HUES48 (cell line): ENCODE measurements at regions not wholly inside any gene's neighbourhood (a gene's known extent, or its start where the extent isn't known, plus 50 kb on each side); places are given as distances from the start of the nearest gene placed in this dataset.
"Not testable (repeated sequence)": the region's sequence is repeated elsewhere in the genome, so short reads cannot be mapped to it uniquely, and the experiment has no call there.

Source experiments
- H3K27ac ChIP-seq: one replicate; pipeline ENCODE4 v1.7.0; 2013; ENCODE audit warnings: low read depth, low read length, inconsistent platforms
- H3K27me3 ChIP-seq: 2 replicates; pipeline ENCODE4 v1.6.1; 2013; ENCODE audit warnings: mild to moderate bottlenecking, low read length; ENCODE audit not compliant: control insufficient read depth, insufficient read depth
- H3K36me3 ChIP-seq: 2 replicates; pipeline ENCODE4 v1.6.1; 2013; ENCODE audit warnings: low read length; ENCODE audit not compliant: control insufficient read depth, insufficient read depth
- H3K4me1 ChIP-seq: 2 replicates; pipeline ENCODE4 v1.6.1; 2013; ENCODE audit warnings: mild to moderate bottlenecking, low read length; ENCODE audit not compliant: control insufficient read depth, insufficient read depth
- H3K4me3 ChIP-seq: 2 replicates; pipeline ENCODE4 v1.5.1; 2013; ENCODE audit warnings: mild to moderate bottlenecking, low read depth, low read length
- H3K9ac ChIP-seq: 2 replicates; pipeline ENCODE4 v1.6.1; 2013; ENCODE audit warnings: mild to moderate bottlenecking, low read depth, low read length, moderate library complexity
- H3K9me3 ChIP-seq: 2 replicates; pipeline ENCODE4 v1.6.1; 2013; ENCODE audit warnings: low read length; ENCODE audit not compliant: control insufficient read depth, insufficient read depth

GRCh38 chrX:19193565-19193964 lies 71.3 kb upstream of the ADGRG2 start:
- no peak overlapping the region for H3K27ac ChIP-seq
- no peaks in the 10 kb centered on the region for H3K36me3 ChIP-seq
- no peaks in the 10 kb centered on the region for H3K27me3 ChIP-seq
- peaks cover 3% of the 10 kb centered on the region; the same call in 1 of the 2 replicates for H3K4me1 ChIP-seq
- no peak overlapping the region for H3K9ac ChIP-seq
- H3K9me3 ChIP-seq = 0 out of 2 replicates have a peak, but pooled peaks cover 1% of the 10 kb centered on the region
- no peak overlapping the region for H3K4me3 ChIP-seq

- H3K36me3 ChIP-seq = no peaks in the 10 kb centered on the region
- 0 out of 2 replicates have a peak, but pooled peaks cover 5% of the 10 kb centered on the region for H3K9me3 ChIP-seq
- no peak overlapping the region for H3K27ac ChIP-seq
- no peak overlapping the region for H3K9ac ChIP-seq
- no peaks in the 10 kb centered on the region for H3K4me1 ChIP-seq
- H3K4me3 ChIP-seq = no peak overlapping the region
- no peaks in the 10 kb centered on the region for H3K27me3 ChIP-seq
Measured at GRCh38 chrX:19194285-19195242, 72.3 kb upstream of the ADGRG2 start.

GRCh38 chrX:19195243-19195610 lies 73.0 kb upstream of the ADGRG2 start:
- Histone ChIP-seq H3K4me3 (no peak overlapping the region), H3K9me3 (0 out of 2 replicates have a peak, but pooled peaks cover 5% of the 10 kb centered on the region), H3K9ac (no peak overlapping the region), H3K27ac (no peak overlapping the region), H3K36me3 (no peaks in the 10 kb centered on the region), H3K27me3 (no peaks in the 10 kb centered on the region), H3K4me1 (no peaks in the 10 kb centered on the region)

- Histone ChIP-seq H3K4me1 (no peaks in the 10 kb centered on the region), H3K9ac (no peak overlapping the region), H3K36me3 (no peaks in the 10 kb centered on the region), H3K9me3 (0 out of 2 replicates have a peak, but pooled peaks cover 5% of the 10 kb centered on the region), H3K4me3 (no peak overlapping the region), H3K27ac (no peak overlapping the region), H3K27me3 (no peaks in the 10 kb centered on the region)
Measured at GRCh38 chrX:19198473-19198872, 76.2 kb upstream of the ADGRG2 start.

GRCh38 chrX:19202171-19202570 lies 79.9 kb upstream of the ADGRG2 start:
- peaks cover 5% of the 10 kb centered on the region; the same call in 1 of the 2 replicates for H3K9me3 ChIP-seq
- no peak overlapping the region for H3K4me3 ChIP-seq
- H3K27ac ChIP-seq = no peak overlapping the region
- H3K27me3 ChIP-seq = no peaks in the 10 kb centered on the region
- H3K36me3 ChIP-seq = no peaks in the 10 kb centered on the region
- H3K4me1 ChIP-seq = no peaks in the 10 kb centered on the region
- no peak overlapping the region for H3K9ac ChIP-seq

- no peak overlapping the region for H3K4me3 ChIP-seq
- H3K27me3 ChIP-seq = no peaks in the 10 kb centered on the region
- no peak overlapping the region for H3K9ac ChIP-seq
- H3K9me3 ChIP-seq = no peaks in the 10 kb centered on the region; the same call in 1 of the 2 replicates
- H3K27ac ChIP-seq = no peak overlapping the region
- H3K36me3 ChIP-seq = no peaks in the 10 kb centered on the region
- no peaks in the 10 kb centered on the region for H3K4me1 ChIP-seq
Measured at GRCh38 chrX:19204636-19205035, 82.4 kb upstream of the ADGRG2 start.

- no peaks in the 10 kb centered on the region for H3K27me3 ChIP-seq
- no peak overlapping the region for H3K4me3 ChIP-seq
- no peak overlapping the region for H3K9ac ChIP-seq
- no peaks in the 10 kb centered on the region for H3K36me3 ChIP-seq
- H3K27ac ChIP-seq = no peak overlapping the region
- no peaks in the 10 kb centered on the region for H3K4me1 ChIP-seq
- H3K9me3 ChIP-seq = peaks cover 12% of the 10 kb centered on the region; the same call in 1 of the 2 replicates
Measured at GRCh38 chrX:19212037-19212436, 89.8 kb upstream of the ADGRG2 start.

- H3K4me1 ChIP-seq = no peaks in the 10 kb centered on the region
- peaks cover 12% of the 10 kb centered on the region; the same call in 1 of the 2 replicates for H3K9me3 ChIP-seq
- H3K27me3 ChIP-seq = no peaks in the 10 kb centered on the region
- no peak overlapping the region for H3K9ac ChIP-seq
- no peaks in the 10 kb centered on the region for H3K36me3 ChIP-seq
- H3K4me3 ChIP-seq = no peak overlapping the region
- no peak overlapping the region for H3K27ac ChIP-seq
Measured at GRCh38 chrX:19213610-19214152, 91.4 kb upstream of the ADGRG2 start.

- Histone ChIP-seq H3K27me3 (no peaks in the 10 kb centered on the region), H3K4me1 (no peaks in the 10 kb centered on the region), H3K9ac (no peak overlapping the region), H3K27ac (no peak overlapping the region), H3K36me3 (no peaks in the 10 kb centered on the region), H3K4me3 (no peak overlapping the region), H3K9me3 (peaks cover 12% of the 10 kb centered on the region; the same call in 1 of the 2 replicates)
Measured at GRCh38 chrX:19214311-19214710, 92.0 kb upstream of the ADGRG2 start.

- Histone ChIP-seq H3K4me1 (no peaks in the 10 kb centered on the region), H3K9me3 (peaks cover 4% of the 10 kb centered on the region; the same call in 1 of the 2 replicates), H3K9ac (no peak overlapping the region), H3K27ac (no peak overlapping the region), H3K36me3 (no peaks in the 10 kb centered on the region), H3K4me3 (no peak overlapping the region), H3K27me3 (no peaks in the 10 kb centered on the region)
Measured at GRCh38 chrX:19225909-19226308, 103.6 kb upstream of the ADGRG2 start.

- H3K27me3 ChIP-seq, H3K9me3 ChIP-seq, H3K4me3 ChIP-seq: not testable (repeated sequence)
Measured at GRCh38 chrX:19229896-19230295, 107.6 kb upstream of the ADGRG2 start.

More at GRCh38 chrX:19229896-19230295, 107.6 kb upstream of the ADGRG2 start:
- H3K4me1 ChIP-seq, H3K27ac ChIP-seq, H3K36me3 ChIP-seq, H3K9ac ChIP-seq: not testable (repeated sequence)
